Spleen (tissue), 7 donors: ENCODE measurements at regions not wholly inside any gene's neighbourhood (a gene's known extent, or its start where the extent isn't known, plus 50 kb on each side); places are given as distances from the start of the nearest gene placed in this dataset.

ENCODE experiments used
- CTCF ChIP-seq, 11 experiments: fragments of 200-600 bp in 7 of 11; fragments of 450-650 bp in 4 of 11; sonication (generic) in 4 of 11; IDR thresholded peaks in 8 of 11; conservative IDR thresholded peaks in 3 of 11; 1 replicate in 7 of 11; 2 replicates in 4 of 11; pipeline versions ENCODE4 v1.4.0 to v1.8.0; 2016 to 2021; ENCODE audit warnings: antibody characterized with exemption in 11 of 11, inconsistent platforms in 4 of 11, mild to moderate bottlenecking in 1 of 11
- POLR2A ChIP-seq, 3 donors: fragments of 450-650 bp; IDR thresholded peaks; one replicate each; pipeline ENCODE4 v1.5.1; 2017; ENCODE audit warnings: antibody characterized with exemption in 3 of 3, mild to moderate bottlenecking in 1 of 3
- donor health status: DM: no; HTN: no; CAD: no; lungs with moderate emphysema.
- donor health status: DM: no; HTN: no; CAD: no.
- donor health status: DM: no; HTN: no; CAD: no.

- TF ChIP-seq CTCF (IDR thresholded peaks at IDR 0.05 in 8 of 11, conservative IDR thresholded peaks at IDR 0.05 in 3 of 11) = no peak
- no peak for TF ChIP-seq POLR2A (IDR thresholded peaks at IDR 0.05)
Observed at GRCh38 chr18:47627030-47627429, 303.4 kb downstream of the SMAD2 start.
